ENCODE measurements at regions not wholly inside any gene's neighbourhood (a gene's known extent, or its start where the extent isn't known, plus 50 kb on each side); places are given as distances from the start of the nearest gene placed in this dataset.

- H3K9ac ChIP-seq (ENCODE audit: low read depth in 1 of 2, low read length in 2 of 2): no peak overlapping the region
- no peak overlapping the region for H3K4me3 ChIP-seq (ENCODE audit: low read depth in 1 of 3, low read length in 3 of 3)
- WGBS: 74% methylated on average over 5 of the region's 5 CpGs
- TF ChIP-seq YY1 (IDR thresholded peaks at IDR 0.05): no peak
- TF ChIP-seq CTCF (IDR thresholded peaks at IDR 0.05; ENCODE audit: low read depth, low read length, missing input control): no peak
- TF ChIP-seq RXRA (IDR thresholded peaks at IDR 0.05): no peak
- no peak for TF ChIP-seq TAF1 (conservative IDR thresholded peaks at IDR 0.05)
- no peak for TF ChIP-seq GABPA (IDR thresholded peaks at IDR 0.05 in 1 of 2, conservative IDR thresholded peaks at IDR 0.05 in 1 of 2)
- TF ChIP-seq, protein P1, sequence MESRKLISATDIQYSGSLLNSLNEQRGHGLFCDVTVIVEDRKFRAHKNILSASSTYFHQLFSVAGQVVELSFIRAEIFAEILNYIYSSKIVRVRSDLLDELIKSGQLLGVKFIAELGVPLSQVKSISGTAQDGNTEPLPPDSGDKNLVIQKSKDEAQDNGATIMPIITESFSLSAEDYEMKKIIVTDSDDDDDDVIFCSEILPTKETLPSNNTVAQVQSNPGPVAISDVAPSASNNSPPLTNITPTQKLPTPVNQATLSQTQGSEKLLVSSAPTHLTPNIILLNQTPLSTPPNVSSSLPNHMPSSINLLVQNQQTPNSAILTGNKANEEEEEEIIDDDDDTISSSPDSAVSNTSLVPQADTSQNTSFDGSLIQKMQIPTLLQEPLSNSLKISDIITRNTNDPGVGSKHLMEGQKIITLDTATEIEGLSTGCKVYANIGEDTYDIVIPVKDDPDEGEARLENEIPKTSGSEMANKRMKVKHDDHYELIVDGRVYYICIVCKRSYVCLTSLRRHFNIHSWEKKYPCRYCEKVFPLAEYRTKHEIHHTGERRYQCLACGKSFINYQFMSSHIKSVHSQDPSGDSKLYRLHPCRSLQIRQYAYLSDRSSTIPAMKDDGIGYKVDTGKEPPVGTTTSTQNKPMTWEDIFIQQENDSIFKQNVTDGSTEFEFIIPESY (IDR thresholded peaks at IDR 0.05): no peak
- TF ChIP-seq NR2F2 (IDR thresholded peaks at IDR 0.05): no peak
- TF ChIP-seq HNF4A (conservative IDR thresholded peaks at IDR 0.05): no peak
- TF ChIP-seq ATF3 (IDR thresholded peaks at IDR 0.05): no peak
- no peak for TF ChIP-seq SP1 (IDR thresholded peaks at IDR 0.05)
- no peak for TF ChIP-seq RAD21 (IDR thresholded peaks at IDR 0.05)
- TF ChIP-seq FOXA2 (IDR thresholded peaks at IDR 0.05): no peak
- TF ChIP-seq JUND (IDR thresholded peaks at IDR 0.05): no peak
- no peak for TF ChIP-seq FOXA1 (IDR thresholded peaks at IDR 0.05)
- TF ChIP-seq EGR1 (IDR thresholded peaks at IDR 0.05; ENCODE audit: low read depth in 2 of 2): no peak
- no peak for TF ChIP-seq HNF4G (IDR thresholded peaks at IDR 0.05)
- DNase-seq (ENCODE audit: low spot score): no peak
- no peaks in the 10 kb centered on the region for H3K36me3 ChIP-seq (ENCODE audit: control insufficient read depth in 4 of 4, insufficient read depth in 3 of 4, low read depth in 1 of 4, low read length in 3 of 4)
- H3K27me3 ChIP-seq (ENCODE audit: control insufficient read depth in 4 of 4, insufficient read depth in 4 of 4, low read length in 3 of 4): no peaks in the 10 kb centered on the region
- H3K9me3 ChIP-seq (ENCODE audit: control insufficient read depth in 4 of 4, low read length in 3 of 4): no peaks in the 10 kb centered on the region
- H3K27ac ChIP-seq (ENCODE audit: low read depth in 1 of 2, low read length in 2 of 2): no peak overlapping the region
- no peaks in the 10 kb centered on the region for H3K4me1 ChIP-seq (ENCODE audit: control insufficient read depth in 4 of 4, insufficient read depth in 4 of 4, low read length in 3 of 4)
Observed at GRCh38 chrX:4661771-4662170, 948.3 kb upstream of the PRKX start.

DNA sequence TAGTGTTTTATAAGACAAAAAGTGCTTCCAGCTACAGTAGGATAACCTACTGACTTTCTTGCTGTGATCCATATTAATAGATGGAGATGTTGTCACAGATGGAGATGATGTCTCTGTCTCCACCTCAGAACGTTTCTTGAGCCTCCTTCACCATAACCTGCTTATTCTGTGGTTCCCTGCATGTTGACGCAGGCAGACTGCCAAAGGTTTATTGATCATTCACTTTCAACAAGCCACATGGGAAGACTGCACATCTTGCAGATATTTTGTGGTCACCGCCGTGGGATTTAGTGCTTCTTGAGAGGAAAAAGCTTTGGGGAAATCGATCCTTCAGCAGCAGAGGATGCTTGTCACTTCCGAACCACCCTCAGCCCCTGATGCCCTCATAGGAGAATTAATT, 943.0 kb upstream of the PRKX start:
- 66% methylated on average over 6 of the region's 6 CpGs for WGBS
- DNase-seq (ENCODE audit: low spot score): no peak
- no peaks in the 10 kb centered on the region for H3K36me3 ChIP-seq (ENCODE audit: control insufficient read depth in 4 of 4, insufficient read depth in 3 of 4, low read depth in 1 of 4, low read length in 3 of 4)
- H3K9ac ChIP-seq (ENCODE audit: low read depth in 1 of 2, low read length in 2 of 2): no peak overlapping the region
- no peak for TF ChIP-seq FOXA1 (IDR thresholded peaks at IDR 0.05)
- TF ChIP-seq CTCF (IDR thresholded peaks at IDR 0.05; ENCODE audit: low read depth, low read length, missing input control): no peak
- no peak for TF ChIP-seq EGR1 (IDR thresholded peaks at IDR 0.05; ENCODE audit: low read depth in 2 of 2)
- no peak for TF ChIP-seq FOXA2 (IDR thresholded peaks at IDR 0.05)
- no peak for TF ChIP-seq RAD21 (IDR thresholded peaks at IDR 0.05)
- TF ChIP-seq GABPA (IDR thresholded peaks at IDR 0.05 in 1 of 2, conservative IDR thresholded peaks at IDR 0.05 in 1 of 2): no peak
- TF ChIP-seq YY1 (IDR thresholded peaks at IDR 0.05): no peak
- TF ChIP-seq HNF4A (conservative IDR thresholded peaks at IDR 0.05): no peak
- TF ChIP-seq, protein P2, sequence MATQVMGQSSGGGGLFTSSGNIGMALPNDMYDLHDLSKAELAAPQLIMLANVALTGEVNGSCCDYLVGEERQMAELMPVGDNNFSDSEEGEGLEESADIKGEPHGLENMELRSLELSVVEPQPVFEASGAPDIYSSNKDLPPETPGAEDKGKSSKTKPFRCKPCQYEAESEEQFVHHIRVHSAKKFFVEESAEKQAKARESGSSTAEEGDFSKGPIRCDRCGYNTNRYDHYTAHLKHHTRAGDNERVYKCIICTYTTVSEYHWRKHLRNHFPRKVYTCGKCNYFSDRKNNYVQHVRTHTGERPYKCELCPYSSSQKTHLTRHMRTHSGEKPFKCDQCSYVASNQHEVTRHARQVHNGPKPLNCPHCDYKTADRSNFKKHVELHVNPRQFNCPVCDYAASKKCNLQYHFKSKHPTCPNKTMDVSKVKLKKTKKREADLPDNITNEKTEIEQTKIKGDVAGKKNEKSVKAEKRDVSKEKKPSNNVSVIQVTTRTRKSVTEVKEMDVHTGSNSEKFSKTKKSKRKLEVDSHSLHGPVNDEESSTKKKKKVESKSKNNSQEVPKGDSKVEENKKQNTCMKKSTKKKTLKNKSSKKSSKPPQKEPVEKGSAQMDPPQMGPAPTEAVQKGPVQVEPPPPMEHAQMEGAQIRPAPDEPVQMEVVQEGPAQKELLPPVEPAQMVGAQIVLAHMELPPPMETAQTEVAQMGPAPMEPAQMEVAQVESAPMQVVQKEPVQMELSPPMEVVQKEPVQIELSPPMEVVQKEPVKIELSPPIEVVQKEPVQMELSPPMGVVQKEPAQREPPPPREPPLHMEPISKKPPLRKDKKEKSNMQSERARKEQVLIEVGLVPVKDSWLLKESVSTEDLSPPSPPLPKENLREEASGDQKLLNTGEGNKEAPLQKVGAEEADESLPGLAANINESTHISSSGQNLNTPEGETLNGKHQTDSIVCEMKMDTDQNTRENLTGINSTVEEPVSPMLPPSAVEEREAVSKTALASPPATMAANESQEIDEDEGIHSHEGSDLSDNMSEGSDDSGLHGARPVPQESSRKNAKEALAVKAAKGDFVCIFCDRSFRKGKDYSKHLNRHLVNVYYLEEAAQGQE (IDR thresholded peaks at IDR 0.05): no peak
- H3K4me1 ChIP-seq (ENCODE audit: control insufficient read depth in 4 of 4, insufficient read depth in 4 of 4, low read length in 3 of 4): no peaks in the 10 kb centered on the region
- no peak overlapping the region for H3K4me3 ChIP-seq (ENCODE audit: low read depth in 1 of 3, low read length in 3 of 3)
- H3K9me3 ChIP-seq (ENCODE audit: control insufficient read depth in 4 of 4, low read length in 3 of 4): no peaks in the 10 kb centered on the region
- H3K27me3 ChIP-seq (ENCODE audit: control insufficient read depth in 4 of 4, insufficient read depth in 4 of 4, low read length in 3 of 4): no peaks in the 10 kb centered on the region
- no peak overlapping the region for H3K27ac ChIP-seq (ENCODE audit: low read depth in 1 of 2, low read length in 2 of 2)

Measured in liver (tissue), 8 donors.